ENCODE measurements at regions not wholly inside any gene's neighbourhood (a gene's known extent, or its start where the extent isn't known, plus 50 kb on each side); places are given as distances from the start of the nearest gene placed in this dataset.

GRCh38 chr1:106022312-106022902, 1034.1 kb upstream of the PRMT6 start:
- TF ChIP-seq CTCF (IDR thresholded peaks at IDR 0.05) (no peak), POLR2A (IDR thresholded peaks at IDR 0.05) (no peak)
